ENCODE measurements at regions not wholly inside any gene's neighbourhood (a gene's known extent, or its start where the extent isn't known, plus 50 kb on each side); places are given as distances from the start of the nearest gene placed in this dataset.

DNA sequence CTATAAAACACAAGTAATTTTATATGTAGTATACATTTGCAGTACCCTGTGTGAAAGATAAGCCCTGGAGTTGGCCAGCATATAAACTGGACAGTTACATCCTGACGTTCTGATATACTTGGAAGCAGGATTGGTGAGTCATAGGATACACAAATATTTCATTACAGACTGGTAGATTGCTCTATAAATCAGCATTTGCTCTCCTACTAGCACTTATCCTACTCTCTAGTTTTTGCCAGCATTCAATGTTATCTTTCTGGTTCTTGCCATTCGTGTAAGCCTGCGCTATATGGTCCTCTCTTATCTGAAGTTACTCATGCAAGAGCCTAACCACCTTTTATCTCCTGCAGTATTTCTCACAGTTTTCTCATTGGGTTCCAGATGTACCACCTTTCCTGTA, 680.2 kb upstream of the MMS22L start:
- TF ChIP-seq, protein P1, sequence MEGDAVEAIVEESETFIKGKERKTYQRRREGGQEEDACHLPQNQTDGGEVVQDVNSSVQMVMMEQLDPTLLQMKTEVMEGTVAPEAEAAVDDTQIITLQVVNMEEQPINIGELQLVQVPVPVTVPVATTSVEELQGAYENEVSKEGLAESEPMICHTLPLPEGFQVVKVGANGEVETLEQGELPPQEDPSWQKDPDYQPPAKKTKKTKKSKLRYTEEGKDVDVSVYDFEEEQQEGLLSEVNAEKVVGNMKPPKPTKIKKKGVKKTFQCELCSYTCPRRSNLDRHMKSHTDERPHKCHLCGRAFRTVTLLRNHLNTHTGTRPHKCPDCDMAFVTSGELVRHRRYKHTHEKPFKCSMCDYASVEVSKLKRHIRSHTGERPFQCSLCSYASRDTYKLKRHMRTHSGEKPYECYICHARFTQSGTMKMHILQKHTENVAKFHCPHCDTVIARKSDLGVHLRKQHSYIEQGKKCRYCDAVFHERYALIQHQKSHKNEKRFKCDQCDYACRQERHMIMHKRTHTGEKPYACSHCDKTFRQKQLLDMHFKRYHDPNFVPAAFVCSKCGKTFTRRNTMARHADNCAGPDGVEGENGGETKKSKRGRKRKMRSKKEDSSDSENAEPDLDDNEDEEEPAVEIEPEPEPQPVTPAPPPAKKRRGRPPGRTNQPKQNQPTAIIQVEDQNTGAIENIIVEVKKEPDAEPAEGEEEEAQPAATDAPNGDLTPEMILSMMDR (IDR thresholded peaks at IDR 0.05): no peak
- TF ChIP-seq EZH2 (IDR thresholded peaks at IDR 0.05; ENCODE audit: borderline replicate concordance, insufficient read depth, low read depth, low read length, poor library complexity, severe bottlenecking): no peak

Data from B cell (primary cell).